Ishikawa (cell line): ENCODE measurements at regions not wholly inside any gene's neighbourhood (a gene's known extent, or its start where the extent isn't known, plus 50 kb on each side); places are given as distances from the start of the nearest gene placed in this dataset.

Source experiments
- CEBPB ChIP-seq: IDR thresholded peaks from 2 replicates; pipeline ENCODE4 v1.6.1; 2012
- CREB1 ChIP-seq: IDR thresholded peaks from 2 replicates; pipeline ENCODE4 v1.6.1; 2012; ENCODE audit warnings: low read depth
- EGR1 ChIP-seq: IDR thresholded peaks from 2 replicates; pipeline ENCODE4 v1.6.1; 2012
- EP300 ChIP-seq: IDR thresholded peaks from 2 replicates; pipeline ENCODE4 v1.6.1; 2012; ENCODE audit warnings: borderline replicate concordance
- FOXM1 ChIP-seq: IDR thresholded peaks from 2 replicates; pipeline ENCODE4 v1.6.1; 2012; ENCODE audit warnings: low read depth, borderline replicate concordance
- NFIC ChIP-seq: IDR thresholded peaks from 2 replicates; pipeline ENCODE4 v1.6.1; 2012
- RAD21 ChIP-seq: IDR thresholded peaks from 2 replicates; pipeline ENCODE4 v1.6.1; 2012; ENCODE audit warnings: low read depth
- TAF1 ChIP-seq: IDR thresholded peaks from 2 replicates; pipeline ENCODE4 v1.6.1; 2012; ENCODE audit warnings: low read depth, mild to moderate bottlenecking
- TCF12 ChIP-seq: IDR thresholded peaks from 2 replicates; pipeline ENCODE4 v1.6.1; 2012; ENCODE audit warnings: low read depth
- TEAD4 ChIP-seq: IDR thresholded peaks from 2 replicates; pipeline ENCODE4 v1.6.1; 2012
- YY1 ChIP-seq: IDR thresholded peaks from 2 replicates; pipeline ENCODE4 v1.6.1; 2012; ENCODE audit warnings: low read depth
- ZBTB7A ChIP-seq: IDR thresholded peaks from 2 replicates; pipeline ENCODE4 v1.6.1; 2012; ENCODE audit warnings: low read depth
- TF ChIP-seq, protein P1 (sequence below): IDR thresholded peaks from 2 replicates; pipeline ENCODE4 v1.6.1; 2012
- TF ChIP-seq, protein P2 (sequence below): IDR thresholded peaks from 2 replicates; pipeline ENCODE4 v1.6.1; 2012; ENCODE audit warnings: low read depth, mild to moderate bottlenecking
- TF ChIP-seq, protein P3 (sequence below): IDR thresholded peaks from 2 replicates; pipeline ENCODE4 v1.6.1; 2012

DNA sequence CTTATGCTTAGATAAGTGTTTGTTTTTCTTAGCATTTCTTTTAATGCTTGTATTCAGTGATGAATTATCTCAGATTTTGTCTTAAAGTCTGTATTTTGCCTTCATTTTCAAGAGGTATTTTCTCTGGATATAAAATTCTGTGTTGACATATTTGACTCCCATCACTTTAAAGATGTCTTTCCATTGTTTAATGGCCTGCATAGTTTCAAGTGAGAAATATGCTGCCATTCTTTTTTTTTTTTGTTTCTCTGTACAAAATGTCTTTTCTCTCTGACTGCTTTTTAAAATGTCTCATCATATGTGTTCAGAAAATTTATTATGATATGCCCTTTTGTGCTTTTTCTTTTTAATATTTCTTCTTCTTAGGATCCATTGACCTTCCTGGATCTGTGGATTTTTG, 578.0 kb upstream of the NOX3 start:
- TF ChIP-seq TEAD4 (no peak), FOXM1 (no peak), TCF12 (no peak), EGR1 (no peak), YY1 (no peak), NFIC (no peak), CREB1 (no peak), CEBPB (no peak), TAF1 (no peak), EP300 (no peak), RAD21 (no peak), ZBTB7A (no peak)
- TF ChIP-seq, protein P1, sequence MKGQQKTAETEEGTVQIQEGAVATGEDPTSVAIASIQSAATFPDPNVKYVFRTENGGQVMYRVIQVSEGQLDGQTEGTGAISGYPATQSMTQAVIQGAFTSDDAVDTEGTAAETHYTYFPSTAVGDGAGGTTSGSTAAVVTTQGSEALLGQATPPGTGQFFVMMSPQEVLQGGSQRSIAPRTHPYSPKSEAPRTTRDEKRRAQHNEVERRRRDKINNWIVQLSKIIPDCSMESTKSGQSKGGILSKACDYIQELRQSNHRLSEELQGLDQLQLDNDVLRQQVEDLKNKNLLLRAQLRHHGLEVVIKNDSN: no peak
- TF ChIP-seq, protein P2, sequence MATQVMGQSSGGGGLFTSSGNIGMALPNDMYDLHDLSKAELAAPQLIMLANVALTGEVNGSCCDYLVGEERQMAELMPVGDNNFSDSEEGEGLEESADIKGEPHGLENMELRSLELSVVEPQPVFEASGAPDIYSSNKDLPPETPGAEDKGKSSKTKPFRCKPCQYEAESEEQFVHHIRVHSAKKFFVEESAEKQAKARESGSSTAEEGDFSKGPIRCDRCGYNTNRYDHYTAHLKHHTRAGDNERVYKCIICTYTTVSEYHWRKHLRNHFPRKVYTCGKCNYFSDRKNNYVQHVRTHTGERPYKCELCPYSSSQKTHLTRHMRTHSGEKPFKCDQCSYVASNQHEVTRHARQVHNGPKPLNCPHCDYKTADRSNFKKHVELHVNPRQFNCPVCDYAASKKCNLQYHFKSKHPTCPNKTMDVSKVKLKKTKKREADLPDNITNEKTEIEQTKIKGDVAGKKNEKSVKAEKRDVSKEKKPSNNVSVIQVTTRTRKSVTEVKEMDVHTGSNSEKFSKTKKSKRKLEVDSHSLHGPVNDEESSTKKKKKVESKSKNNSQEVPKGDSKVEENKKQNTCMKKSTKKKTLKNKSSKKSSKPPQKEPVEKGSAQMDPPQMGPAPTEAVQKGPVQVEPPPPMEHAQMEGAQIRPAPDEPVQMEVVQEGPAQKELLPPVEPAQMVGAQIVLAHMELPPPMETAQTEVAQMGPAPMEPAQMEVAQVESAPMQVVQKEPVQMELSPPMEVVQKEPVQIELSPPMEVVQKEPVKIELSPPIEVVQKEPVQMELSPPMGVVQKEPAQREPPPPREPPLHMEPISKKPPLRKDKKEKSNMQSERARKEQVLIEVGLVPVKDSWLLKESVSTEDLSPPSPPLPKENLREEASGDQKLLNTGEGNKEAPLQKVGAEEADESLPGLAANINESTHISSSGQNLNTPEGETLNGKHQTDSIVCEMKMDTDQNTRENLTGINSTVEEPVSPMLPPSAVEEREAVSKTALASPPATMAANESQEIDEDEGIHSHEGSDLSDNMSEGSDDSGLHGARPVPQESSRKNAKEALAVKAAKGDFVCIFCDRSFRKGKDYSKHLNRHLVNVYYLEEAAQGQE: no peak
- TF ChIP-seq, protein P3, sequence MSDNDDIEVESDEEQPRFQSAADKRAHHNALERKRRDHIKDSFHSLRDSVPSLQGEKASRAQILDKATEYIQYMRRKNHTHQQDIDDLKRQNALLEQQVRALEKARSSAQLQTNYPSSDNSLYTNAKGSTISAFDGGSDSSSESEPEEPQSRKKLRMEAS: no peak

DNA sequence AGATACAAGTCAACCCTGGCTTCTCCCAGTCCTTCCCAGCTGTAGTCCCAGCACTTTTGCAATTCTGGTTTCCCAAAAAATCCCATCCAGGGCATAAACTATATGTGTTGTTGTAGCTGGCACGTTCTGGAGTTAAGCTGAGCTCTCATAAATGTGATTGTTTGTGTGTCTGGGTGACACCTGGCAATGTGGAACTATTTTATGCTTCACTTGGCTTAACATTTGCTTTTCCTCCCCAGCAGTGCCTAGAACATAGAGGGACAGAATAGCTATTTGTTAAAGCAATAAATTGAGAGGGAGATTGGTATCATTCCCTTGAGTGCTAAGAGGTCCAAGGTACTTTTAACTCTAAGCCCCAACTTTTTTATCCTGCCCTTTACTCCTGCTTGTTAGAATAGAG, 575.9 kb upstream of the NOX3 start:
- TF ChIP-seq, protein P3: no peak
- TF ChIP-seq CREB1: no peak
- TF ChIP-seq, protein P2: no peak
- TF ChIP-seq TEAD4: no peak
- TF ChIP-seq YY1: no peak
- no peak for TF ChIP-seq FOXM1
- no peak for TF ChIP-seq TCF12

DNA sequence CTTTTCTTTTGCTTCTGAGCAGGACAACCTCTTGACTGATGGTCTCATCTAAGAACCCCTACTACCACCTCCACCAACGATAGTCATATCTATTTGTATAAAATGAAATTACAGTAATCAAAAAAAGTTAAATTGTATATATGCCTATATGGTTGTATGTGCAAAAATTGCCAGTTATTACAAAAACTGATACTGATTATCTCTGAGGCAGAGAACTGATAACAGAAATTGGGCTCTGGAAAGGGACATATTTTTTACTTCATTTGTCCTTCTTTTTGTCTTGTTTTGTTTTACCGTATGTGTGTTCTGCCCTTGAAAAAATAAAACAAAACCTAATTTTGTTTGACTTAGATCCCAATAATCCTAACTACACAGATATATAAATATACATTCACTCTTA, 574.4 kb upstream of the NOX3 start:
- TF ChIP-seq, protein P3: no peak
- TF ChIP-seq CREB1: no peak
- TF ChIP-seq CEBPB: no peak

DNA sequence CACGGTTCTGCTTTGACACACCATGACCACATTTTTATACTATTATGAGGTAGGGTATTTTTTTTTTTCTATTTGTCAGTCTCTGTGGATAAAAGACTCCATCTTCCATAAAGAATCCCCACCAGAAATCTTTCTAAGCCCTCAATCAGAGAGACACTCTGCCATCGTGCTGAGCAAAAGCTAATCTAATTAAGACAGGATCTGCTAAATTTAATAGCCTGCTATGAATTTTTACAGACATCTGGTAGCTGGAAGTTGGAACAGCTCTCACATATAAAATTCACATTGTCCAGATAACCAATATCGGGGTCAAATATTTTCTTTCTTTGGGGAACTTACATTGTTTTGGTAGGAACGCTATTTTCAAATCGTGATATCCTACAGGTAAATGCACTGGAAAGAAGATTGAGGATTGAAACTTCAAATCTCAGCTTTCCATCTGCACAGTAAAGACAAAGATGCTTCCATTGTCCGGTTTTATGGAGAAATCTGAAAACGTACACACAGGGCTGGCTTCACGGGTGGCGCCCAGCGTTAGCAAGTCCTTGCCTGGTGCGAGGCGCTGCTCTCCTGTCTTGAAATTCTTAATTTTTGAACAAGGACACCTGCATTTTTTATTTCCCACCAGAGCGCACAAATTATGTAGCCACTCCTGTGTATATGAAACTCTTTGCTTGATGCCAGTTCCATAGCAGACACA, 573.8 kb upstream of the NOX3 start:
- TF ChIP-seq CEBPB (no peak), EGR1 (no peak), ZBTB7A (no peak), YY1 (no peak), FOXM1 (no peak), TAF1 (no peak), CREB1 (no peak), EP300 (no peak), RAD21 (no peak)
- TF ChIP-seq, protein P3: no peak

DNA sequence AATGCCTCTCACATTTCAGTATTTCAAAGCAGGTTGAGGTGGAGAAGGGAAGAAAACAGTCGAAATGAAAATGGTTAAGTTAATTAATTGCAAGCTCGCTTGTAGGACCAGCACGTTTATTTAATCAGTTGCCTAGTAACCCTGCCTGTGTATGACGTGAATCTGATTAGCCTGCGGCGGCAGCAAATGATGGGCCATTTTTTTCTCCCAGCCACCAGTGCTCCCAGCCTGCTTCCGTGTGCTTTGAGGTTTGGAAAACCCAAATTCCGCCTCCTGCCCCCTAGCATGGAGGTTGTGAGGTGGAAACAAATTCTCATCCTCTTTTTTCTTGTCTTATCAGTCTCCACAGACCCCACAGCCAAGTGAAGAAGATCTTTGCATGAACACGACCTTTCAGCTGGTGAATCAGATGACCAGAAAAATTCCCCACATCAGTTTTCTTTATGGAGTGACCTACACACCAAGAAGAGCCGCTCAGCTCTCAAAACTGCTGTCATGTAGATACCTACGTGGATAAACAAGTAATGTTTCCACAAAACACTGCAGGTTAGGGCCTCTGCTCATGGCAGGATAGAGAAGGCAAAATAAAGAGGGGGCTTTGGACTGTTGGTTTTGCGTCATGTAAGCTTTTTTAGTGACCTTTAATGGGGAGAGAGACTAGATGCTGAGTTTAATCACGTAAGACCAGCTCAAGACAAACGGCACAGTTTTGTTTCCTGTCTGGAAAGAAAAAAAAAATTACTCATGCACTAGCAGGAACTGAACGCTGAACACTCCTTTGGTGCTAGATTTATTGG, 572.9 kb upstream of the NOX3 start:
- TF ChIP-seq EGR1: no peak
- no peak for TF ChIP-seq CREB1
- TF ChIP-seq TEAD4: no peak
- TF ChIP-seq TAF1: no peak
- TF ChIP-seq CEBPB: no peak
- TF ChIP-seq YY1: no peak
- TF ChIP-seq RAD21: no peak
- no peak for TF ChIP-seq NFIC
- TF ChIP-seq FOXM1: no peak
- no peak for TF ChIP-seq ZBTB7A
- TF ChIP-seq, protein P3: no peak
- TF ChIP-seq TCF12: no peak
- TF ChIP-seq, protein P1: no peak
- no peak for TF ChIP-seq EP300
- TF ChIP-seq, protein P2: no peak
